Esophagus muscularis mucosa (tissue), 4 donors: ENCODE measurements at regions not wholly inside any gene's neighbourhood (a gene's known extent, or its start where the extent isn't known, plus 50 kb on each side); places are given as distances from the start of the nearest gene placed in this dataset.

Source experiments
- DNase-seq: peaks from one replicate; pipeline ENCODE4 v3.0.0-alpha.2; 2017; ENCODE audit errors: extremely low spot score
- H3K27ac ChIP-seq, 4 donors: fragments of 200-600 bp; sonication (generic); replicated peaks in 1 of 4; 1 replicate in 3 of 4; 2 replicates in 1 of 4; pipeline ENCODE4 v1.5.1; 2016 to 2019; ENCODE audit warnings: mild to moderate bottlenecking in 1 of 4
- H3K27me3 ChIP-seq, 4 donors: fragments of 200-600 bp; sonication (generic); one replicate each; pipeline versions ENCODE4 v1.5.1 to v1.6.0; 2016 to 2019
- H3K36me3 ChIP-seq, 4 donors: fragments of 200-600 bp; sonication (generic); one replicate each; pipeline ENCODE4 v1.5.1; 2016 to 2019
- H3K4me1 ChIP-seq, 4 donors: fragments of 200-600 bp; sonication (generic); one replicate each; pipeline ENCODE4 v1.5.1; 2016 to 2019
- H3K4me3 ChIP-seq, 4 donors: fragments of 200-600 bp; sonication (generic); 1 replicate in 2 of 4; 2 replicates in 2 of 4; pipeline ENCODE4 v1.5.1; 2016 to 2019; ENCODE audit warnings: mild to moderate bottlenecking in 4 of 4, moderate library complexity in 1 of 4
- H3K9me3 ChIP-seq, 4 donors: fragments of 200-600 bp; sonication (generic); 1 replicate in 3 of 4; 2 replicates in 1 of 4; pipeline ENCODE4 v1.5.1; 2016 to 2019
- CTCF ChIP-seq, 3 experiments: fragments of 200-600 bp in 2 of 3; fragments of 450-650 bp in 1 of 3; sonication (generic) in 2 of 3; IDR thresholded peaks; one replicate each; pipeline ENCODE4 v1.5.1; 2017 to 2019; ENCODE audit warnings: antibody characterized with exemption in 3 of 3, mild to moderate bottlenecking in 2 of 3, moderate library complexity in 1 of 3
- EP300 ChIP-seq: sonication (generic); formaldehyde crosslinking; IDR thresholded peaks from one replicate; pipeline ENCODE4 v1.6.1; 2017; ENCODE audit warnings: antibody characterized with exemption
- POLR2A ChIP-seq: fragments of 450-650 bp; IDR thresholded peaks from one replicate; pipeline ENCODE4 v1.6.1; 2017; ENCODE audit warnings: antibody characterized with exemption, moderate library complexity, mild to moderate bottlenecking, low read depth
- POLR2AphosphoS5 ChIP-seq, 2 donors: sonication (generic); formaldehyde crosslinking; IDR thresholded peaks; one replicate each; pipeline ENCODE4 v1.6.1; 2017; ENCODE audit warnings: antibody characterized with exemption in 2 of 2
- WGBS: methylation state at CpG from one replicate; pipeline ENCODE4 v1.1.5; 2018; 5-methylcytosine and 5-hydroxymethylcytosine counted together
- intact Hi-C: fragments of 100-400 bp; cut with DNase I; formaldehyde crosslinking; loops from one replicate; pipeline ENCODE4 v1.15.1; 2023

DNA sequence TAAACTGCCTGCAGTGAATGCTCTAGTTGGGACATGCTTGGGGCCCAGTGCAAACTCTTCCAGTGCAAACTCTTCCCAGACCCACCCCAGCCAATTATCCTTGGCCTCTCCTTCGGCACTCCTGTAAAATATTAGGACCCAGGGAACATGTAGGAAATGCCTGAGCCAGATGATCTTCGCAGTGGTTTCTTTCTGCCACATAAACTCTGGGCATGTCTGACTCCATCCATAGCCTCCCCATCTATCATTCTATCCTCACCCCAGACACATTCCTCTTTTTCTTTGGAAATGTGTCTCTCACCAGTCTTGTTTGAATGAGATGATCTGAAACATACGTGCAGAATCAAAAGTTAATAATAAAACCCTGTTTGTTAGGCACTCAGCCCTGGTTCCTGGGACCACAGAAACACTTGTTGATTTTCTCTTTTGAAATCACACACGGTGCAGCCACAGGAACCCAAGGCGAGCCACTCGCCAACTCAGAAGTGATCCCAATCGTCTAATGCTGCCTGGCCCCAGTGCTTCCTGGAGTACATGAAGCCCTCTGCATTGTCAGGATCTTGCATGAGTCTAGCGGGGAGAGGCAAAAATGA lies 108.9 kb upstream of the CST7 start:
- TF ChIP-seq POLR2A (no peak), CTCF (IDR thresholded peaks at IDR 0.05) (no peak), EP300 (no peak), POLR2AphosphoS5 (IDR thresholded peaks at IDR 0.05) (no peak)
- H3K9me3 ChIP-seq, result no peaks in the 10 kb centered on the region
- intact Hi-C loops, result no loop called here
- peaks cover 0 to 7% (median 0%) of the 10 kb centered on the region in 4 donors for H3K27me3 ChIP-seq
- no peaks in the 10 kb centered on the region for H3K4me1 ChIP-seq
- no peak overlapping the region for H3K4me3 ChIP-seq
- H3K27ac ChIP-seq, result no peak overlapping the region
- DNase-seq, result no peak
- no peaks in the 10 kb centered on the region for H3K36me3 ChIP-seq
- WGBS, result 69% methylated on average over 8 of the region's 8 CpGs

GRCh38 chr20:24842274-24842917 lies 106.7 kb upstream of the CST7 start:
- no peak for DNase-seq
- intact Hi-C loops, result no loop called here
- Histone ChIP-seq H3K27me3 (no peaks in the 10 kb centered on the region), H3K4me1 (no peaks in the 10 kb centered on the region), H3K9me3 (peaks cover 0 to 7% (median 1%) of the 10 kb centered on the region in 4 donors), H3K36me3 (no peaks in the 10 kb centered on the region), H3K27ac (no peak overlapping the region), H3K4me3 (no peak overlapping the region)
- WGBS, result 70% methylated on average over 12 of the region's 12 CpGs
- TF ChIP-seq CTCF (IDR thresholded peaks at IDR 0.05) (no peak), POLR2AphosphoS5 (IDR thresholded peaks at IDR 0.05) (no peak), POLR2A (no peak), EP300 (no peak)

DNA sequence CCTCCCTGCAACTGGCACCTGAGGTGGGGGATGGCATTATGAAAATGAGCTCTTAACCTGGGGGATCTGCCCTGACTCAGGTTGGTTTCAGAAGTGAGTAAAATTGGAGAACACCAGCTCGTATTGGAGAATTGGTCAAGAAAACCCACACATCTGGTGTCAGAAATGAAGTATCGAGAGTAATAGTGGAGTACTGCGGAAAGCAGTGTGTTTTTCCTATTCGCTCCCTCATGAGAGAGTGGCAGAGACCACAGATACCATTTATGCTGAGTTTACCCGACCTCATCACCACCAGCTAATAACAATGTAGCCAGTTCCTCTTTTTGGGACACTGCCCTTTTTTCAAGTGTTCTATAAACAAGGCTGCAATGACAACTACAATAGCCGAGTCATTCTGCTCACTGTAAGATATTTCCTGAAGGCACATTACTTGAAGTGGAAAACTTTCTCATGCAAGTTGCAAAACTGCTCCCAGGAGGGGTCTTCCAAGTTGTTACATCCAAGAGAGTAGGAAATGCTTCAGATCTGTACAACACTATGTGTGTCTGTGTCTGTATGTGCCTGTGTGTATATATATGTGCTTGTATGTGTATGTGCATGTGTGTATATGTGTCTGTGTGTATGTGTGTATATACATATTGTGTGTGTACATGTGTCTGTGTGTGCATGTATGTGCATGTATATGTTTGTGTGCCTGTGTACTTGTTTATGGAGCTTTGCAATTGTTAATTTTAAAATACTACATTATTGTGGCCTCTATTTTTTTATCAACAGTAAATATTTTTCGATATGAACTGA lies 106.0 kb upstream of the CST7 start:
- Histone ChIP-seq H3K4me1 (no peaks in the 10 kb centered on the region), H3K27ac (no peak overlapping the region), H3K36me3 (no peaks in the 10 kb centered on the region), H3K9me3 (peaks cover 0 to 7% (median 3%) of the 10 kb centered on the region in 4 donors), H3K27me3 (no peaks in the 10 kb centered on the region), H3K4me3 (no peak overlapping the region)
- no peak for DNase-seq
- 62% methylated on average over 7 of the region's 7 CpGs for WGBS
- intact Hi-C loops, result no loop called here
- TF ChIP-seq CTCF (IDR thresholded peaks at IDR 0.05), result no peak
- TF ChIP-seq POLR2A, result no peak
- TF ChIP-seq EP300, result no peak
- no peak for TF ChIP-seq POLR2AphosphoS5 (IDR thresholded peaks at IDR 0.05)

- WGBS, result 78% methylated on average over 3 of the region's 5 CpGs
- intact Hi-C loops, result no loop called here
- H3K27me3 ChIP-seq, result peaks cover 0 to 7% (median 0%) of the 10 kb centered on the region in 4 donors
- TF ChIP-seq POLR2A, result no peak
- no peak for TF ChIP-seq POLR2AphosphoS5 (IDR thresholded peaks at IDR 0.05)
- no peak for TF ChIP-seq CTCF (IDR thresholded peaks at IDR 0.05)
- no peak for TF ChIP-seq EP300
- no peaks in the 10 kb centered on the region for H3K36me3 ChIP-seq
- no peak overlapping the region for H3K27ac ChIP-seq
- no peak overlapping the region for H3K4me3 ChIP-seq
- DNase-seq, result no peak
- H3K9me3 ChIP-seq, result peaks cover 0 to 17% (median 6%) of the 10 kb centered on the region in 4 donors
- no peaks in the 10 kb centered on the region for H3K4me1 ChIP-seq
Observed at GRCh38 chr20:24850176-24850575, 98.9 kb upstream of the CST7 start.
